ENCODE measurements at regions not wholly inside any gene's neighbourhood (a gene's known extent, or its start where the extent isn't known, plus 50 kb on each side); places are given as distances from the start of the nearest gene placed in this dataset.

GRCh38 chr5:85462957-85463356 is 1078.3 kb upstream of the EDIL3 start:
- TF ChIP-seq POLR2A (IDR thresholded peaks at IDR 0.05; ENCODE audit: control extremely low read depth in 1 of 2, low read depth in 2 of 2, low read length in 2 of 2) (no peak), KDM1A (IDR thresholded peaks at IDR 0.05; ENCODE audit: borderline replicate concordance, low read length) (no peak), MAX (IDR thresholded peaks at IDR 0.05) (no peak), GABPA (IDR thresholded peaks at IDR 0.05; ENCODE audit: borderline replicate concordance, insufficient read depth, low read length) (no peak), SIX5 (IDR thresholded peaks at IDR 0.05; ENCODE audit: low read depth, low read length) (no peak), EZH2 (IDR thresholded peaks at IDR 0.05; ENCODE audit: low read depth, low read length, severe bottlenecking) (no peak), NRF1 (IDR thresholded peaks at IDR 0.05; ENCODE audit: low read depth, low read length) (no peak)
- TF ChIP-seq, protein P1, sequence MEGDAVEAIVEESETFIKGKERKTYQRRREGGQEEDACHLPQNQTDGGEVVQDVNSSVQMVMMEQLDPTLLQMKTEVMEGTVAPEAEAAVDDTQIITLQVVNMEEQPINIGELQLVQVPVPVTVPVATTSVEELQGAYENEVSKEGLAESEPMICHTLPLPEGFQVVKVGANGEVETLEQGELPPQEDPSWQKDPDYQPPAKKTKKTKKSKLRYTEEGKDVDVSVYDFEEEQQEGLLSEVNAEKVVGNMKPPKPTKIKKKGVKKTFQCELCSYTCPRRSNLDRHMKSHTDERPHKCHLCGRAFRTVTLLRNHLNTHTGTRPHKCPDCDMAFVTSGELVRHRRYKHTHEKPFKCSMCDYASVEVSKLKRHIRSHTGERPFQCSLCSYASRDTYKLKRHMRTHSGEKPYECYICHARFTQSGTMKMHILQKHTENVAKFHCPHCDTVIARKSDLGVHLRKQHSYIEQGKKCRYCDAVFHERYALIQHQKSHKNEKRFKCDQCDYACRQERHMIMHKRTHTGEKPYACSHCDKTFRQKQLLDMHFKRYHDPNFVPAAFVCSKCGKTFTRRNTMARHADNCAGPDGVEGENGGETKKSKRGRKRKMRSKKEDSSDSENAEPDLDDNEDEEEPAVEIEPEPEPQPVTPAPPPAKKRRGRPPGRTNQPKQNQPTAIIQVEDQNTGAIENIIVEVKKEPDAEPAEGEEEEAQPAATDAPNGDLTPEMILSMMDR (IDR thresholded peaks at IDR 0.05; ENCODE audit: control extremely low read depth in 1 of 3, insufficient read depth in 1 of 3, low read depth in 1 of 3, low read length in 3 of 3) = no peak
- TF ChIP-seq, protein P2, sequence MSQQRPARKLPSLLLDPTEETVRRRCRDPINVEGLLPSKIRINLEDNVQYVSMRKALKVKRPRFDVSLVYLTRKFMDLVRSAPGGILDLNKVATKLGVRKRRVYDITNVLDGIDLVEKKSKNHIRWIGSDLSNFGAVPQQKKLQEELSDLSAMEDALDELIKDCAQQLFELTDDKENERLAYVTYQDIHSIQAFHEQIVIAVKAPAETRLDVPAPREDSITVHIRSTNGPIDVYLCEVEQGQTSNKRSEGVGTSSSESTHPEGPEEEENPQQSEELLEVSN (IDR thresholded peaks at IDR 0.05) = no peak

Data from H1 (cell line).